Suppressor macrophage (primary cell): ENCODE measurements at regions not wholly inside any gene's neighbourhood (a gene's known extent, or its start where the extent isn't known, plus 50 kb on each side); places are given as distances from the start of the nearest gene placed in this dataset.

Source experiments
- DNase-seq, 4 experiments: peaks; one replicate each; pipeline ENCODE4 v3.0.0-alpha.2; 2020 to 2022

DNA sequence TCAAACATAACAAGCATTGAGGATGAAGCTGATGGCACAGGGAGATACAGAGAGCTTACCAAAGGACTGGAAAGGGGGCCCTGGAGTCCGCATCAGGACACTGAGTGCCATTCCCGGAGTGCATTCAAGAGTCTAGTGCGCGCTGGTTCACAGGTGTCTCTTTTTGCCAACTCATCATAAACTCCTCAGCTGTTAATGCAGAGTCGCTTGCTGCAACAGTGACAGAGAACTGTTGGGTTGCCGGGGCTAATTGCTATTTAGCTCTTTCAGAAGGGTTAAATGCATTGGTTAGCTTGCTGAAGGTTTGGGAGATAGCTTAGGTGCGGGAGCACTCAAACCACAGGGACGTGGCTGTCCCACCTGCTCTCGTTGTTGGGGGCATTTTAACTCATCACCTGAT is 1091.6 kb upstream of the EEF2KMT start:
- no peak for DNase-seq

DNA sequence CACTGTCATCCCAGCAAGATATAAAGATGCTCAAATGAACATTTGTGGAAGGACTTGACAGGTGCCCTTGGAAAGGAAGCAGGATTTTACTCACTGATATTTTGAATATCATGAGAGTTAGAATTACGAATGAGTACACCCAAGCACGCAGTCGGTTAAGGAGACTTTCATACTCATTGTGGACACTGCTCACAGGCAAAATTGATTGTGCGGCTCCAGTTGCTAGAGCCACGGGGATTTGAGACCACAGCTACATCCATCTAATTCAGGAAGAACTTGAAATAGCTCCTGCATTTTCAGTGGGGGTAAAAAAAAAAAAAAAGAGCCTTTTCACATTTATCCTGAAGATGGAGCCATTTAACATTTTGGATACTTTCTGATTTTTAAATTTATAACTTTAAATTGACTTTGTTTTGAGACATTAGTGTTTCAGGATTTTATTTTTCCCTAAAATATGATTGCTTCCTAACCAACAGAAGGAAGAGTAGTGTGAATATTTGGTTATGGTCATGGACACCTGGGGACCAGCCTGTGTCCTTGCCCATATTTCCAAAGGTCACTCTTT is 1080.1 kb upstream of the EEF2KMT start:
- no peak for DNase-seq

DNA sequence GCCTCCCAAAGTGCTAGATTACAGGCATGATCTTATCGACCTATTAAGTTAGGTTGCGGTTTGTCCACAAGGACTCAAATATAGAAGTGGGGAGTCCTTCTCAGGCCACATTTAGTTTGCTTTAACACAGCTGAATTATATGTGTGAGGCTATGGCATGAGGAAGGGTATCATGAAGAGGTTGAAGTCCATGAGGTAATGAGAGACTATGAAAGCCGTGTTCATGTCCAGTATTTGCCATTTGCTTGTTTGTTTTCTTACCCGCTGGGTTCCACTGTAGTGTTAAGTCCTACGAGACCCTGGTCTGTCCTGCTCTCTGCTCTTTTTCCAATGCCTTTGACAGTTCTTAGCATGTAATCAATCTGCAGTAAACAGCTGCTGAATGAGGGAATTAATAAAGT is 1072.4 kb upstream of the EEF2KMT start:
- DNase-seq = no peak

DNA sequence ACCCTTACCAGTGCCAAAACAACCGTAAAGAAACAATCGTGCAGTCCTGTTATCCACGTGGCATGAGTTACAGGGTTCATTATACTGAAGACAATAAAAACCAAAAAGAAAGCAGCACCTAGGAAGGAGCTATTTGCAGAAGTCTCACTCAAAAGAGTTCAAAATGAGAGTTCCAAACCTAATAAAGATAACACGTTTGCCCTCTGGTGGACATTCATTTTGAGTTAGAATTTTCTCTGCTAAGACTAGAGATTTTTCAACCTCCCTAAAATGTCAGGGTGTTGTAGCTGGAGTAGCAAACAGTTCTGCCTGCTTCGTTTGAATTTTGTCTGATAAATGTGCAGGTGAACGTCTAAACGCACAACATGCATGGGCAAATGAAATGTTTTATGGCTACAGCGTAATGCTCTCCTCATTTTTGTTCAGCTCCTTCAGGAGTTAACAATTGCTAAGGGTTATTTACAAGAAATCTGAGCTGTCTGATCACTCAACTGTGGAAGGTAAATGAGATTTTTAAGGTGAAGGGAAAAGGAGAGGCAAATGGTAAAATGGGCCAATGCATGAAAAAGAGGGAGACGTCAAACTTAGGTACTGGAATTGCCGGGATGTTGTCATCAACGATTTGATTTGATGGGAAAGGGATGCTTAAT is 1067.9 kb upstream of the EEF2KMT start:
- DNase-seq = no peak

DNA sequence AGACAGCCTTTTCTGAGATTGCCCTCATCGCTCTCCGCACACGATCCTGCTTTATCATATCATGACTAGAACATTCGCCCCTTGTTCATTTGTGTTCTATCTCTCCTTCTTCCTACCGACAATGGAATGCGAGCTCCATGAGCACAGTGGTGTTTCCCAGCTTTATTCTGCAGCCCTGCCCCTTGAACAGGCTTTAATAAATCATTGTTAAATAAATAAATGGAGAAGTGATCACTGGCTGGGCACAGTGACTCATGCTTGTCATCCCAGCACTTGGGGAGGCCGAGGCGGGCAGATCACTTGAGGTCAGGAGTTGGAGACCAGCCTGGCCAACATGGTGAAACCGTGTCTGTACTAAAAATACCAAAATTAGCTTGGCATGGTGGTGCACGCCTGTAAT is 1063.3 kb upstream of the EEF2KMT start:
- DNase-seq = no peak

DNA sequence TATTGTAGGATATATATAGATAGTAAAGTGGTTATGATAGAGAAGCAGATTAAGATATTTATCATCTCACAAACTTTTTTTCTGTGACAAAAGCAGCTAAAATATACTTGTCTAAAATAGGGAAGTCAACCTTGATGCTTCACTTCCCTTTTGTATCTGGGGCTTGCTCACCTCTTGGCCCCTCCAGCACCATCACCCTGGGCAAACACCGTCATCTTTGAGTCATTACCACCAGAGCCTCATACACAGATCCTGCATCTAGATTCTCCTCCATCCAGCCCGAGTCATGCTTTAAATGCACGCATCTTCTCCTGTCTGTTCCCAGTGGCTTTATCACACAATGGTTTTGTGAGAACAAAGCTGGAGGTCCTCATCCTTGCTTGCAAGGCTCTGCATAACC is 1062.7 kb upstream of the EEF2KMT start:
- DNase-seq = no peak

DNA sequence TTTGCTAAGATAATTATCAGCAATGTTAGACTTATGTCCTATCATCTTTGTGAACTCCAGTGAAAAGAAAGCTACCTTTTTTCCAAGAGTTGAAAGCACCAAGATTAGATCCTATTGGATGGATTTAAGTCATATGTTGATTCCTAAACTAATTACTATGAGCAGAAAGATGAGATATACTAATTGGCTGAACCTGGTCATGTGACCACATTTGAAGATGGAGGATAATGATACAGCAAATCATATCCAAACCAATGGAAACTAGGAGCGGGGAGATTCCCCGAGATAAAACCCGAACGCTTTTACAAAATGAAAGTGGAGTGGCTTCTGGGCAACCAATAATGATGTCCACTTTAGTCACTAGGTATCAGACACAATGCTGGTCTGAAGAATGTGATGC is 1060.2 kb upstream of the EEF2KMT start:
- no peak for DNase-seq

DNA sequence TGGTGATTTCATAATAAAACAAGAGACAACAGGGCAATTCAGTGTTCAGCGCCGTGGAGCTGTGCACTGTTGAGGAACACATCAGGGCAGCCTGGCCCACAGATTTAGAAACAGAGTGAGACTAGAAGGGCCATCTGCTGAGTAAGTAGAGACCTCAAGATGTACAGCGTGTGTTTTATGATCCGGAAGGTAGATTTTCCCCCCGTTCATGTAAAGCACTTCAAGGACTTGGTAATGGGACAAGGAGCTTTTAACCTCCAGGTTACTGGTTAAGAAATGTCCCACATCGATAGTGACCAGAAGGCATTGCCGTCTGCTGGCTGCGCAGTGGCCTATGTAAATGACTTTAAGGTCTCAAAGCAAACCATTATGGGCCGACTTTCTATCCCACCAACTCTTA is 1057.7 kb upstream of the EEF2KMT start:
- DNase-seq = no peak

DNA sequence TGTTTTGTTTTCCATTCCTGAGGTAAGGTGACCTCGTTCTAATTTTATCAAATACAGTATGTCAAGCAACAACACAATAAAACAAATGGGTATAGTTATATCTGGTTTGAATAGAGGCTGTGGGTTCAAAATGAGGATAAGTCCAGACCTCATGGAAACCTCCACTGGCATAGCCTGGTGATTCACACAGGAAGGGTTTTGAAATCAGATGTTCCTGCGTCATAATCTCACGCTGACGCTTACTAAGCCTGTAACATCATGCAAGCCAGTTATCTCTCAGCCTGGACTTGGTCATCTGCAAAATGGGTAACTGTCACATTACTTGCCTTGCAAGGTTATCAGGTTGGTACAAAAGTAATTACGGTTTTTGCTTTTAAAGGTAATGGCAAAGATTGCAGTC is 1056.3 kb upstream of the EEF2KMT start:
- DNase-seq = no peak

DNA sequence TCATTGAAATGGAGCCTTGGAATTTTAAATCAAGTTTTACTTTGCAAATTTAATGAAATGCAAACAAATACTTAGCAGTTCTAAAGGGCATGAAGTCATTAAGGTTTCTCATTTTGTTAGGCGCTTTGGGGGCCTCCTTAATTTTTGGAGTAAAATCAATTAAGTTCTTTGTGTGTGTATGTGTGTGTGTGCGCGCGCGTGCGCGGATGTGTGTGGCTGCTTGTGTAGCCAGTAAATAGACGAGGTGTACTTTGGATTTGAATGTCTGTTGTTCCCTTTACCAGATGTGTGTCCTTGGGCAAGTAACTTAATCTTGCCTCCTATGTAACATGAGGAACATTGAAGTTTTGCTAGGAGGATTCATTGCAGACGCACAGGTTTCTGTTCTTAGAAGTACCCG is 1051.4 kb upstream of the EEF2KMT start:
- no peak for DNase-seq

DNA sequence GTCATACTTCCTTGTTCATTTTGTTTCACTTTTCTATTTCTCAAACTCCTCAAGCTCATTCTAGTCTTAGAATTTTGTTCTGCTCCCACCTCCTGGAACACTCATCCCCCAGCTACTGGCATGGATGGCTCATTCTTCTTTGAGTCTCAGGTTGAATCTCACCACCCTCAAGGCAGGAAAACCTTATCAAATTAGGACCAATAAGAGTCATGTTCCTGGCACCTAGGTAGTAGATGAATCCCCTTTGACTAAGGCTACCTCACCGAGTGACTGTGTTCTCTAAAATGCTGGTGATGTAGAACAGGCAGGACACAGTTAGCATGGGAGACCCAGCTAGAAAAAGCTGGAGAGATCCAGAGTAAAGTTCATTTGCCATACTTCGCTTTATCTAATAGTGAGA is 1050.8 kb upstream of the EEF2KMT start:
- DNase-seq = no peak

DNA sequence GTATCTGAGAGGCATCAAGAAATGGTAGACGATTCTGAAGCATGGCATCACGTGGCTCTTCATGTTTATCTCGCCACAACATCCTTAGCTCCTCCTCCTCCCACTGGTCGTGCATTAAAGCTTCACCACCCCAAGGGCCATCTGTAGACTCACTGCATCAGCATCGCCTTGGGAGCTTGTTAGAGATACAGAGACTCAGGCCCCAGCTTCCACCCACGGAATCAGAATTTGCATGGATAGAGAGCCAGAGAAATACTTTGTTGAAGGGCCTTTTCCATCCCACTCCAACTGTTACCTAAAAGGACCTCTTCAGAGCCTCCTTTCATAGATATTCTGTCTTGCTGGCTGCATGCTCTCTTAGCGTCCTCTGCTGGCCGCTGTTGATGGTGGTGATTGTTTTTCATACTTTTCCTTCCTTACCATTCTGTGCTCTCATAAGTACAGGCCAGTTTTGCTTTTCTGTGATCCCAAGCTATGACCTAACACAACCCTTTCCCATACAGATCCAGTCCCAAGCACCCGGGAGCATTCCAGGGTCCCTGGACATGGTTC is 1049.4 kb upstream of the EEF2KMT start:
- no peak for DNase-seq

DNA sequence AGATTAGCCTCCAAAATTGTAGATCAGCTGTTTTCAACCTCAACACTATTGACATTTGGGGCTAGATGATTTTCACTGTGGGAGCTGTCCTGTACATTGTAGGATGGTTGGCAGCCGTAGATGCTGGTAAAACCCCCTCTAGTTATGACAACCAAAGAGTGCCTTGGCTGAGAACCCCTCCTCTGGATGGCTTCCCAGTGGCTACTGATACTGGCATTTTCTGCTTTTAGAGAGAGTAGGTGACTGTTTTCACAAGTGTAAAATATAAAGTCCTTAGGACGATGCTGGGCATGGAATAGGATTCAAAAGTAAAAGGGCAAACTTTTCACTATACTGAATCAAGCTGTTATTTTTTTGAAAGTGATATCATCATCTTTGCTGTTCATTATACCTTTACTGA is 1048.8 kb upstream of the EEF2KMT start:
- no peak for DNase-seq

DNA sequence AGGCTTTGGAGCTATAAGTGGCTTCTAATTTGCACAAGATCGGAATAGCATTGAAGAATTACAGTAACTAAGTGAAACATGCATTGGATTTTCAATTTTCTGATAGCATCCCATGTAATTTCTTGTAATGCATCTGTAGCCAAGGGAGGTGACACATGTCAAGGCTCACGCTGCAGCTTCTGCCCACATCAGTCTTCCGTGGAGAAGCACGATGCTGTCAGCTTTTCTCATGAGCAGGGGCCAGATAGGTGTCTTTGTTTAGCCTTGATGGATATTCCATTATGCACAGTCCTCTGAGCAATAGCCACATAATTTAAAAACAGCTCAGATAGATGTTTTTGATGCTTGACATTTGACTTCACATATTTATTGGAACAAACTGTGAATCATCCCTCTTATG is 1046.9 kb upstream of the EEF2KMT start:
- DNase-seq = no peak

DNA sequence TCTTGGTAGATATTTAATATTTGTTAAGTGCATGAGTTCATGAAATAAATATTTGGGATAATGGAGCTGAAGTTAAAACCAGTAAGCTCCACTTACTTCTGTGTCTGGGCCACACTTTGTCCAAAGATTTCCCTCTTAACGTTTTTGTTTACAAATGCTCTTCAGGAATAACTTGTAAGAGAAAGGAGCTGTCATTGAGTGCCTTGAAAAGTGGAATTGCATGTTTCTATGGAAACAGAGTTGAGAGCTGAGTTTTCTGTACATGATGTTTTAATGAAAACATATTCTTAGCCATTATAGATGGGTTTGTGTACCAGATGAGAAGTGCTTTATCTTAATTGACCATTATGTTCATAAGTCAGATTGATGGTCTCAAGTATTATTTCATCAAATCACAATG is 1045.4 kb upstream of the EEF2KMT start:
- DNase-seq = no peak

DNA sequence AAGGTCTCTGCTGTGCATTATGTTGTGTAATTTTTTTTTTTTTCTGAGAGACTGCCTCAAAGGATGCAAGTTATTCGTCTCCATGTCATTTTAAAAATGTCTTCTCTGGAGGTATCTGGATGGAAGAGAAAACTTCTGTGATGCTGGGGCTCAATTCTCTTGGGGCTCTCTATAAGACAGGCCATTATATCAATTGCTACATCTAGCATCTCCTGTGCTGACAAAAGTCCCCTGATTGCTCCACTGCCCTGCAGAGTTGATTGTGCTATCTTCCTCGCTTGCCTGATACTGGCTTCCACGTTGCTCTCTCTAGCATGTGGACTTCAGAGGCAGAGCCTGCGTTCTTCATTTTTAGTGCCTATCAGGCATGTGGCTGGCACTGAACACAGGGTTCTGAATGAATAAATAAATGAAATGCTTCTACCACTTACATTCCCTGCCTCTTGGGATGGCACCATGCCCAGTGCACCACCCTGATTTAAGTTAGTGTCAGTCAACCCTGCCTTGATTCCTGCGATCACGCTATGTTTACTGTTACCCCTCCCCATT is 1035.5 kb upstream of the EEF2KMT start:
- DNase-seq = no peak

DNA sequence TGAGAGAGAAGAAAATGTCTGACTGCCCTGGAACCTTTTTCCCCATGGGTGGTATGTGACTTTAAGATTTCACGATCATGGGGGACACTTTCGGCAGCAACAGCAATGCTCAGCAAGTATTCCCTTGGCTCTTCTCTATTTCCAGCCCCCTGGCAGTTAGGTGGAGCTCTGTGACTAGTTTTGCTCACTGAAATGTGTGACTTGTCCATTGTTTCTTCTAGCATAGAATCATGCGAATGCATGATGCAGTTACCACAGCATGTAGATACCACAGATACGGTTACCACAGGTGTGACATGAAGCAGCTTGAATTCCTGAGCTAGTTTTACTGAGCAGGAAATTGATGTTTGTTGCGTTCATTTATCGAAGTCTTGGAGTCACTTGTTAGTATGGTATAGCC is 1034.5 kb upstream of the EEF2KMT start:
- DNase-seq = no peak

DNA sequence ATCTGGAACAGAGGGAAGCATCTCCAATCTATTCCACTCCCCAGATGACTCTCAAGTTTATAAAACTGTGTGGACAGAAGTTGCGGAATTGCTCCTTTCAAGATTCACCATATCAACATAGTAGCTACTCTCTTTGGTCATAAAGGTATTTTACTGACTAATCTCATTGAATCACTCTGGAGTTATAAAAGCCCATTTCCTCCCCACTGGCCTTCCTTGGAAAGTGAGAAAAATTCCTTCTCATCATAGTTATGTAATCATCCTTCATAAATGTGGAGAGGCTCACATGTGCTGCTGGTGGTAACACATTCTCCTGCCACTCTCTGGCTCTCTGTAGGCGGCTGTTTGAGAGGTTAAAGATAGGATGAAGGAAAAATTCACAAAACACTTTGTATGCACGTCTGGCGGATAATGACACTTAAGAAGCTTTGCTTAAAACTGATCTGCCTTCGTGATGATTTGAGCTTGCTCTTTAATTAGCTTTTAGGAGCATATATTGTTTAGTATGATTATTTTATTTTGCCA is 1034.0 kb upstream of the EEF2KMT start:
- DNase-seq = no peak

DNA sequence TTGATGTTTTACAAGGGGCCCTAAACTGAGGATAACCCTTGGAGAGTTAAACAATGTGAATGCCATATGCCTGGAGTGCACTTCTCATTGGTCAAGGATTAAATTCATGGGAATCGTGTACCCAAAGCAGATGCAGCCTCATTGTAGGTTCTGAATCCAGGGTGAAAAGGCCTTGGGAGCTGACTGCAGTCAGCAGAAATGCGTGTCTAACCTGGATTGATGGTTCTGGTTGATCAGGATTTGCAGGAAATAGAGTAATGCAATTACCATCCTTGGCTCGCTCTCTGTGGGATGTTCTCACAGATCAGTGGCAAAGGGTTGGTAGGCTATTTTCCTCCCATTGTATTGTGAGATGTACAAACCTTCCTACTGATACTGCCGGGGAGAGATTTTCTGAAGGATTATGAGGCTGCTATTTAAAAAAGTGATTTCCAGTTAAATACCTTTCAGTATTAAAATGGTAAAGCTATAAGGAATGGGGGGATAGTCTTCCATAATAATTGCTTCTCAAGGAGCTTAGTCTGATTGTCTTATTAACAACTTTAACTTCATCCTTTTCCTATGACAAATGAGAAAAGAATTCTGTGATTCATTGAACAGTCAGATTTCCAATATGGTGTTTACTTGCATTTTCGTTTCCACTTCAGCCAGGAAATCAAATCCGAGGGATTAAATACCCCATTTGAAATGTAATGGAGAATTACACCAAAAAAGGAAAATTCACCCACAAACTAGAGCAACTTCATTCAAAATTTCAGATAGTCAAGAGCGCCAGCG is 1028.1 kb upstream of the EEF2KMT start:
- DNase-seq = no peak

DNA sequence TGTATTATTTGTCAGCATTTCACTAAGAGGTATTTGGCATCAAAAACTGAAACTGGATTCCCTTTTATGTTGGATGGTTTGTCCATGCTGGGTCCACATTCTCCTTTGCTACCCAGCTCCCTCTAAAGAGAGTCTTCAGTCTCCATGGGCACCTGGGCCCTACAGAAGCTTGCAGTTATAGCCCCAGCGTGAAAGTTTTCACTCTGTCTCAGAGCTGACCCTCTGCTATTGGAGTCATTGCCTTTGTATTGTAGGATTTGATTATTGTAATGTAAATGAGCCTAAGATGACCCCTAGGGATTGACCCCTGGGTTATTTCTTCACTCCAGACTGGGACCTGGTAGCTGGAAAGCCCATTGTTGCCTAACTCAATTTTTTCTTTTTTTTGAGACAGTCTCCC is 1026.5 kb upstream of the EEF2KMT start:
- DNase-seq = no peak

DNA sequence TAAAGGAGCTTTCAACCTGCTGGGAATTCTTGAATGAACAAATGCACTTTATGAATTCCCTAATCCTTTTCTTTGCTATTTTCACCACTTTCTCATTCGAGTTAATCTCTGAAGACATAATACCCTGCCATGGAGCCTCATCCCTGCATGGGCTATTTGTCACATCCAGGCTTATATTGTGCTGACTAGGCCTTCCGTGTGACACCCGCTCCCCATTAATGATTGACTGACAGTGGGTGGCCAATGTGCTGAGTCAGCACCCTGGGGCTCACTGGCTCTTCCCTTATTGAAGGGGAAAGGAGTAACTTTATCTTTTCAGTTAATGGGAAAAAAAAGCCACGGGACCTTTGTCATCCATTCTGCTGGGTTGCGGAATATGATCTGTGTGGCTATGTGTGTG is 1024.8 kb upstream of the EEF2KMT start:
- DNase-seq = no peak

DNA sequence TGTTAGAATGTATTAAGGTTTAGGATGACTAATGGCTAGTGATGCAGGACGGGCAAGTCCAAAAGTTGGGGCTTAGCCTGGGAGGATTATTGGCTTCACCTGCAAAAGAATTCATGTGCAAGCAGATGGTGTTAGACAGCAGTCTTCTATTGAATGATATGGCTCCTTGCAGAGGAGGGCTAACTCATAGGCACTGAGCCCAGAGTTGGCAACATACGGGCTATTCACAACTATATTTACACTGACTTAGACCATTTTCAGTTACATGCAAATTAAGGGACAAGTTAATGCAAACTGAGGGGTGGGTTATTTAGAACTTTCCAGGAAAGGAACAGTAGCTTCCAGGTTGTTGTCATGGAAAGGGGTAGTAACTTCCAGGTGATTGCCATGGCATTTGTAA is 1017.1 kb upstream of the EEF2KMT start:
- DNase-seq = no peak

DNA sequence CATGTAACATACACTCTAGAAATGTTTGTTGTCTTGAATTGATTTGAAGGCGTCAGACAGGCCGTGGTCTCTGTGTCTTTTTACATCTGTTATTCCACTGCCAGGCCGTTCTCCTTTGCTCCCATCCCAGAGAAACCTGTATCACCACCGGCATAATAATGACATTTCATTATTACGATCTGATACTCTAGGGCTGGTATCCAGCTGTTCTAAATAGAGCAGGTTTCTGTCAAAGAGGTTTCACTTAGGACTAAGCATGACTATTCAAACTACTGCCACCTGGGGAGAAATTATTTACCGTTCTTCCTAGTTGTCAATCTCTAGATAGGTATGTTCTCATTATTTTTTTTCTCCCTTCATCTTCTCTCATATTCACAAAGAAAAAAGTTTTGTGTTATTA is 1016.2 kb upstream of the EEF2KMT start:
- DNase-seq = no peak

DNA sequence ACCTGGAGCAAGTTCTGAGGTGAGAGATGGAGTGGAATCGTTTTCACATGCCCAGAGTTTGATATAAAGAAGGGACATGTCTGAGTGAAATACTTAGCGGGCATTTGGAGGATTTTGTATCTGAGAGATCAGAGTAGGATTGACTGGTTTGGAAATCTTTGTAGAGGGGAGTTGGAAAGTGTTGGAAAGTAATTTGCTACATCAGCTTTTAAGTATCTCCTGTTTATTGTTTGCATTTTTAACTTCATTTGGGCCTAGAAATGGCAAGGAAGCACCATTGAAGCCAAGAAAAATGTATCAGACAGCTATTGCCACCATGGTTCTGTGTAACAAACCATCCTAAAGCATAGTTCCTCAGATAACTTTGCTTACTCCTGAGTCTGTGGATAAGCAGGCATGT is 1015.1 kb upstream of the EEF2KMT start:
- DNase-seq = no peak
